ENCODE measurements at regions not wholly inside any gene's neighbourhood (a gene's known extent, or its start where the extent isn't known, plus 50 kb on each side); places are given as distances from the start of the nearest gene placed in this dataset.

DNA sequence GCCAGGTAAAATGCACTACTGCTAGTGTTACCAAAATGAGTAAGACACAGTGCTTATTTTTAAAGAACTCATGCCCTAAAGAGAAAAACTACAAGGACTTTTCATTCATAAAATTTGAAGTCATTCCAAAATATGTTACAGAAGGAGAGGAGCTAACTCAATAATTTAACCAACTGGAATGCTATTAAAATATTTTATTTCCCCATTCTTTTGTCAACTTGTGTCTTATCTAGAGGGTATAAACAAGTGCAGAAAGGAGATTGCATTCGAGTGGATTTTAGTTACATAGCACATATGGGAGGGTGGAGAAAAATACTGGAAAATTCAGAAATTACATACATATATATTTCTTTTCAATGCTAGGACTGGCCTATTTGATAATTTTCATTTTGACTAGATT is 131.0 kb upstream of the IRS2 start:
- Histone ChIP-seq H2BK20ac (ENCODE audit: low read depth, low read length, poor library complexity, severe bottlenecking) (no peak overlapping the region), H3K18ac (ENCODE audit: insufficient read length, low read depth, low read length) (no peak overlapping the region), H4K5ac (ENCODE audit: insufficient read length, low read depth, low read length) (no peak overlapping the region), H4K91ac (ENCODE audit: insufficient read length, low read depth, low read length) (no peak overlapping the region), H4K8ac (replicated peaks; ENCODE audit: insufficient read length, low read depth, low read length) (no peak overlapping the region), H2AFZ (ENCODE audit: low read length) (no peak overlapping the region), H3K27ac (ENCODE audit: insufficient read length, low read depth, low read length) (no peak overlapping the region), H2BK12ac (ENCODE audit: insufficient read length, low read depth, low read length) (no peak overlapping the region), H3K56ac (ENCODE audit: insufficient read length, low read depth, low read length) (no peak overlapping the region), H3K14ac (ENCODE audit: insufficient read depth, low read length) (no peak overlapping the region), H3K4me1 (ENCODE audit: insufficient read depth, low read length) (no peaks in the 10 kb centered on the region), H2AK5ac (ENCODE audit: insufficient read length, low read length) (no peak overlapping the region), H3K79me2 (ENCODE audit: insufficient read depth, low read length) (no peaks in the 10 kb centered on the region), H3K79me1 (ENCODE audit: insufficient read depth, low read depth, low read length, poor library complexity, severe bottlenecking) (no peaks in the 10 kb centered on the region), H3K27me3 (ENCODE audit: insufficient read depth, low read length) (no peaks in the 10 kb centered on the region), H4K20me1 (ENCODE audit: control insufficient read depth, insufficient read depth, insufficient read length) (no peaks in the 10 kb centered on the region), H3K23ac (ENCODE audit: insufficient read length, low read depth, low read length) (no peak overlapping the region), H3K4ac (ENCODE audit: low read depth, low read length) (no peak overlapping the region), H2BK120ac (ENCODE audit: low read depth, low read length, poor library complexity, severe bottlenecking) (no peak overlapping the region), H2BK15ac (ENCODE audit: low read depth, low read length) (no peak overlapping the region), H3K9me3 (ENCODE audit: control insufficient read depth, low read depth, low read length) (no peaks in the 10 kb centered on the region), H3K23me2 (ENCODE audit: insufficient read length, low read depth, low read length, poor library complexity, severe bottlenecking) (no peaks in the 10 kb centered on the region), H3T11ph (ENCODE audit: low read length) (no peak overlapping the region), H3K4me2 (ENCODE audit: insufficient read depth, insufficient read length, low read length) (no peak overlapping the region), H3K9ac (ENCODE audit: extremely low read depth, insufficient read length, low read length) (no peak overlapping the region), H2BK5ac (ENCODE audit: insufficient read length, low read length) (no peak overlapping the region)
- WGBS (ENCODE audit: extremely low coverage, insufficient read length, low lambda C conversion rate): no CpG with 5 or more reads among the region's 1 CpG
- Mint-ChIP-seq H3K4me1 (no peaks in the 10 kb centered on the region), H3K36me3 (ENCODE audit: insufficient read depth in 1 of 3, low read depth in 3 of 3) (no peaks in the 10 kb centered on the region), H3K27ac (no peak overlapping the region), H3K9me3 (no peaks in the 10 kb centered on the region), H3K27me3 (ENCODE audit: low read depth) (no peaks in the 10 kb centered on the region; the same call in 1 of the 2 replicates), H3K4me3 (no peak overlapping the region)
- DNase-seq: no peak
- TF ChIP-seq, protein P1, sequence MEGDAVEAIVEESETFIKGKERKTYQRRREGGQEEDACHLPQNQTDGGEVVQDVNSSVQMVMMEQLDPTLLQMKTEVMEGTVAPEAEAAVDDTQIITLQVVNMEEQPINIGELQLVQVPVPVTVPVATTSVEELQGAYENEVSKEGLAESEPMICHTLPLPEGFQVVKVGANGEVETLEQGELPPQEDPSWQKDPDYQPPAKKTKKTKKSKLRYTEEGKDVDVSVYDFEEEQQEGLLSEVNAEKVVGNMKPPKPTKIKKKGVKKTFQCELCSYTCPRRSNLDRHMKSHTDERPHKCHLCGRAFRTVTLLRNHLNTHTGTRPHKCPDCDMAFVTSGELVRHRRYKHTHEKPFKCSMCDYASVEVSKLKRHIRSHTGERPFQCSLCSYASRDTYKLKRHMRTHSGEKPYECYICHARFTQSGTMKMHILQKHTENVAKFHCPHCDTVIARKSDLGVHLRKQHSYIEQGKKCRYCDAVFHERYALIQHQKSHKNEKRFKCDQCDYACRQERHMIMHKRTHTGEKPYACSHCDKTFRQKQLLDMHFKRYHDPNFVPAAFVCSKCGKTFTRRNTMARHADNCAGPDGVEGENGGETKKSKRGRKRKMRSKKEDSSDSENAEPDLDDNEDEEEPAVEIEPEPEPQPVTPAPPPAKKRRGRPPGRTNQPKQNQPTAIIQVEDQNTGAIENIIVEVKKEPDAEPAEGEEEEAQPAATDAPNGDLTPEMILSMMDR (conservative IDR thresholded peaks at IDR 0.05): no peak
